H1 (cell line): ENCODE measurements at regions not wholly inside any gene's neighbourhood (a gene's known extent, or its start where the extent isn't known, plus 50 kb on each side); places are given as distances from the start of the nearest gene placed in this dataset.

Experiments
- CTCF ChIA-PET: fragments of 300-600 bp; sonication (Branson Sonifier 250); formaldehyde crosslinking; loops from one replicate; lab custom pipeline; 2021; ENCODE audit not compliant: partially characterized antibody; lab: Charles Lee
- POLR2A ChIA-PET: fragments of 300-600 bp; sonication (Branson Sonifier 250); formaldehyde crosslinking; loops from one replicate; lab custom pipeline; 2021; ENCODE audit warnings: inconsistent platforms; ENCODE audit not compliant: partially characterized antibody; lab: Charles Lee
- DNase-seq, 2 experiments: peaks; one replicate each; pipeline versions ENCODE4 v3.0.0 to v3.0.0-alpha.2; 2010 to 2022; ENCODE audit warnings: low spot score in 2 of 2, low read depth in 1 of 2, mixed read lengths in 1 of 2
- FAIRE-seq: peaks from 2 replicates; lab custom pipeline; 2011; peaks lifted over from hg19 to GRCh38; lab: Jason Lieb, UNC
- H2AFZ ChIP-seq: 2 replicates; pipeline ENCODE4 v1.8.1; 2012; ENCODE audit warnings: low read length, inconsistent platforms
- H2AK5ac ChIP-seq: 2 replicates; pipeline ENCODE4 v1.6.1; 2013; ENCODE audit warnings: low read depth, low read length
- H2BK120ac ChIP-seq: replicated peaks from 2 replicates; pipeline ENCODE3; 2013; ENCODE audit warnings: low read depth, low read length, inconsistent platforms
- H2BK12ac ChIP-seq: 2 replicates; pipeline ENCODE4 v1.6.1; 2013; ENCODE audit warnings: low read depth, low read length
- H2BK15ac ChIP-seq: 2 replicates; pipeline ENCODE4 v1.6.1; 2013; ENCODE audit warnings: low read length
- H2BK20ac ChIP-seq: 2 replicates; pipeline ENCODE4 v1.6.1; 2013; ENCODE audit warnings: low read length
- H2BK5ac ChIP-seq: 2 replicates; pipeline ENCODE4 v1.6.1; 2013; ENCODE audit warnings: low read depth, low read length
- H3K14ac ChIP-seq: 2 replicates; pipeline ENCODE4 v1.6.1; 2013; ENCODE audit warnings: inconsistent platforms; ENCODE audit not compliant: insufficient read length
- H3K18ac ChIP-seq: 2 replicates; pipeline ENCODE4 v1.6.1; 2013; ENCODE audit warnings: low read length; ENCODE audit errors: extremely low read depth
- H3K23ac ChIP-seq: 2 replicates; pipeline ENCODE4 v1.6.1; 2013; ENCODE audit warnings: inconsistent platforms; ENCODE audit not compliant: insufficient read length
- H3K23me2 ChIP-seq: 2 replicates; pipeline ENCODE4 v1.6.1; 2013; ENCODE audit warnings: low read depth, low read length
- H3K27ac ChIP-seq: 2 replicates; pipeline ENCODE4 v1.6.1; 2011; ENCODE audit warnings: low read depth, low read length, inconsistent platforms
- H3K27me3 ChIP-seq, 4 experiments: replicated peaks in 1 of 4; 1 replicate in 1 of 4; 2 replicates in 3 of 4; pipeline versions ENCODE4 v1.6.1 to v1.8.1; 2011 to 2013; ENCODE audit warnings: low read length in 3 of 4, mild to moderate bottlenecking in 3 of 4, inconsistent platforms in 2 of 4, mixed read lengths in 2 of 4, moderate library complexity in 1 of 4; ENCODE audit not compliant: control insufficient read depth in 3 of 4, insufficient read depth in 3 of 4; ENCODE audit errors: extremely low read depth in 1 of 4
- H3K36me3 ChIP-seq, 4 experiments: 2 replicates each; pipeline versions ENCODE4 v1.6.1 to v1.8.1; 2011 to 2013; ENCODE audit warnings: mild to moderate bottlenecking in 4 of 4, low read length in 3 of 4, moderate library complexity in 2 of 4, control low read depth in 1 of 4, inconsistent platforms in 1 of 4; ENCODE audit not compliant: insufficient read depth in 4 of 4, control insufficient read depth in 2 of 4
- H3K4ac ChIP-seq: replicated peaks from 2 replicates; pipeline ENCODE3; 2013; ENCODE audit warnings: low read length, low read depth, mixed read lengths, inconsistent platforms; ENCODE audit not compliant: insufficient read length
- H3K4me1 ChIP-seq, 4 experiments: replicated peaks in 1 of 4; 1 replicate in 1 of 4; 2 replicates in 3 of 4; pipeline versions ENCODE4 v1.6.1 to v1.8.1; 2011 to 2013; ENCODE audit warnings: low read length in 3 of 4, inconsistent platforms in 2 of 4, mixed read lengths in 1 of 4; ENCODE audit not compliant: insufficient read depth in 4 of 4, control insufficient read depth in 3 of 4
- H3K4me2 ChIP-seq, 2 experiments: 2 replicates each; pipeline versions ENCODE4 v1.6.1 to v1.8.1; 2011 to 2013; ENCODE audit warnings: low read depth in 2 of 2, low read length in 2 of 2, control low read depth in 1 of 2, inconsistent platforms in 1 of 2, mild to moderate bottlenecking in 1 of 2; ENCODE audit not compliant: insufficient read depth in 1 of 2
- H3K4me3 ChIP-seq, 4 experiments: fragments of 200-600, 300-600 bp in 1 of 4; sonication (generic), shearing (Covaris generic), sonication (Bioruptor Twin) in 1 of 4; 2 replicates each; pipeline versions ENCODE4 v1.5.1 to v1.8.1; 2011 to 2016; ENCODE audit warnings: low read length in 4 of 4, low read depth in 3 of 4, control low read depth in 2 of 4, inconsistent platforms in 2 of 4, mild to moderate bottlenecking in 2 of 4, mixed read lengths in 1 of 4, moderate library complexity in 1 of 4; ENCODE audit not compliant: insufficient read depth in 2 of 4; ENCODE audit errors: extremely low read depth in 1 of 4
- H3K56ac ChIP-seq: replicated peaks from 2 replicates; pipeline ENCODE3; 2013; ENCODE audit warnings: low read depth, mild to moderate bottlenecking, mixed read lengths, low read length, inconsistent platforms; ENCODE audit not compliant: insufficient read length
- H3K79me1 ChIP-seq: 2 replicates; pipeline ENCODE4 v1.6.1; 2013; ENCODE audit warnings: low read depth, low read length, control low read depth
- H3K79me2 ChIP-seq, 2 experiments: 2 replicates each; pipeline versions ENCODE4 v1.6.1 to v1.8.1; 2012 to 2013; ENCODE audit warnings: low read length in 2 of 2, mild to moderate bottlenecking in 2 of 2, inconsistent platforms in 1 of 2; ENCODE audit not compliant: insufficient read depth in 2 of 2, control insufficient read depth in 1 of 2
- H3K9ac ChIP-seq, 4 experiments: replicated peaks in 1 of 4; 1 replicate in 1 of 4; 2 replicates in 3 of 4; pipeline versions ENCODE4 v1.6.1 to v1.8.1; 2011 to 2013; ENCODE audit warnings: low read depth in 3 of 4, low read length in 3 of 4, control low read depth in 2 of 4, mild to moderate bottlenecking in 2 of 4, moderate library complexity in 2 of 4, inconsistent platforms in 1 of 4; ENCODE audit errors: extremely low read depth in 1 of 4
- H3K9me3 ChIP-seq, 2 experiments: 2 replicates each; pipeline versions ENCODE4 v1.6.1 to v1.8.1; 2012 to 2013; ENCODE audit warnings: mild to moderate bottlenecking in 2 of 2, moderate library complexity in 2 of 2, control low read depth in 1 of 2, inconsistent platforms in 1 of 2, low read depth in 1 of 2, low read length in 1 of 2, mixed read lengths in 1 of 2; ENCODE audit not compliant: insufficient read depth in 2 of 2
- H4K20me1 ChIP-seq, 2 experiments: replicated peaks in 1 of 2; 2 replicates each; pipeline versions ENCODE3 to v1.8.1; 2011 to 2013; ENCODE audit warnings: inconsistent platforms in 2 of 2, low read length in 2 of 2, mild to moderate bottlenecking in 1 of 2; ENCODE audit not compliant: insufficient read depth in 2 of 2, control insufficient read depth in 1 of 2
- H4K5ac ChIP-seq: 2 replicates; pipeline ENCODE4 v1.6.1; 2013; ENCODE audit warnings: low read length, low read depth, mixed read lengths, inconsistent platforms; ENCODE audit not compliant: insufficient read length
- H4K8ac ChIP-seq: 2 replicates; pipeline ENCODE4 v1.8.0; 2013; ENCODE audit warnings: mild to moderate bottlenecking, moderate library complexity, low read length, inconsistent platforms; ENCODE audit not compliant: insufficient read depth; ENCODE audit errors: extremely low read depth
- H4K91ac ChIP-seq: replicated peaks from 2 replicates; pipeline ENCODE3; 2013; ENCODE audit warnings: low read length, mixed read lengths, inconsistent platforms; ENCODE audit not compliant: insufficient read length
- ASH2L ChIP-seq: fragments of 200-600, 300-600 bp; sonication (generic); IDR thresholded peaks from one replicate; pipeline ENCODE4 v1.7.1; 2017; ENCODE audit warnings: low read length
- CHD2 ChIP-seq: IDR thresholded peaks from 2 replicates; pipeline ENCODE4 v1.6.1; 2012; ENCODE audit warnings: low read length, improper control_type of control experiment
- KDM1A ChIP-seq: fragments of 200-600, 300-600 bp; sonication (generic); IDR thresholded peaks from 2 replicates; pipeline ENCODE4 v1.7.1; 2016; ENCODE audit warnings: mild to moderate bottlenecking, low read length, borderline replicate concordance
- PHF8 ChIP-seq: fragments of 200-600 bp; sonication (generic); conservative IDR thresholded peaks from 2 replicates; pipeline ENCODE4 v1.7.1; 2012; ENCODE audit warnings: low read depth, mild to moderate bottlenecking, inconsistent platforms, low read length, moderate library complexity
- RNF2 ChIP-seq: fragments of 200-900, 300-1000 bp; sonication (generic); IDR thresholded peaks from 2 replicates; pipeline ENCODE4 v1.7.1; 2016; ENCODE audit warnings: borderline replicate concordance, low read depth, mild to moderate bottlenecking, antibody characterized with exemption, low read length; ENCODE audit not compliant: poor library complexity, severe bottlenecking; ENCODE audit errors: missing control alignments
- SP1 ChIP-seq: IDR thresholded peaks from 2 replicates; pipeline ENCODE4 v1.6.1; 2011; ENCODE audit warnings: low read depth, low read length
- WGBS, 2 experiments: shearing (Covaris generic) in 1 of 2; methylation state at CpG; one replicate each; pipeline versions ENCODE4 v1.1.6 to v1.1.7; 2013 to 2015; ENCODE audit warnings: low lambda C conversion rate in 2 of 2, mixed read lengths in 2 of 2, inconsistent platforms in 1 of 2, low coverage in 1 of 2, missing lambda C conversion rate in 1 of 2; ENCODE audit not compliant: insufficient replicate concordance in 2 of 2, insufficient coverage in 1 of 2, insufficient read length in 1 of 2; ENCODE audit errors: extremely low coverage in 1 of 2, missing lambda C conversion rate in 1 of 2; 5-methylcytosine and 5-hydroxymethylcytosine counted together
- TF ChIP-seq, protein P1 (sequence below): IDR thresholded peaks from 2 replicates; pipeline ENCODE4 v1.6.1; 2012; ENCODE audit warnings: inconsistent platforms
- TF ChIP-seq, protein P2 (sequence below): IDR thresholded peaks from 2 replicates; pipeline ENCODE4 v1.6.1; 2012; ENCODE audit warnings: inconsistent platforms

DNA sequence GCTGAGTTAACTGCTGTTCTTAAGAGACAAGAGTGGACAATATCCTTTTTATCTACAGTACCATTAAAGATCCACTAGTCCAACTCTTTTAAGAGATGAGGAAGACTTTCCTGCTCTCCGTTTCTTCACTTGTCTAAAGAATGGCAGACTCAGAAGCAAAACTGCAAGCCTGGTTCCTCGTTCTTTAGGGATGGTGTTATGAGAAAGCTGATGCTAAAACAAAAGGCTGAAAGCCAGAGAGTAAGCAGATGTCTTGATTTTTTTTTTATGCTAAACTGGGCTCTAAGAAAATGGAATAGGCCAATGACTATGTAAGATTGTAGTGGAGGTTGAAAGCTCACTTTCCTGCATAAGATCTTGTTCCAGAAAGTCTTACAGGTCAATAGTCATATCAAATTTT is 78.1 kb downstream of the CNGA2 start:
- H4K20me1 ChIP-seq: peaks cover 0 to 2% of the 10 kb centered on the region in 2 experiments
- H3K79me1 ChIP-seq: no peaks in the 10 kb centered on the region
- no peaks in the 10 kb centered on the region for H3K9me3 ChIP-seq
- no peak overlapping the region for H2BK20ac ChIP-seq
- CTCF ChIA-PET: interaction anchor here (0.9 to 1.4 kb wide), 2 partner anchors 12 to 32 kb away, joined by 3 to 4 read pairs; no protein-coding TSS in a partner anchor
- H4K8ac ChIP-seq: no peak overlapping the region
- no peak overlapping the region for H4K91ac ChIP-seq
- 100% methylated on average over 2 of the region's 2 CpGs; no CpG with 5 or more reads in 1 of the 2 experiments for WGBS, 2 experiments
- H2BK12ac ChIP-seq: no peak overlapping the region
- no peak overlapping the region for H4K5ac ChIP-seq
- no peaks in the 10 kb centered on the region for H3K79me2 ChIP-seq
- no peak overlapping the region for H2AFZ ChIP-seq
- no peak overlapping the region for H3K4me2 ChIP-seq
- H3K23ac ChIP-seq: no peak overlapping the region
- POLR2A ChIA-PET: no interaction called here
- H3K4me1 ChIP-seq: no peaks in the 10 kb centered on the region
- no peak overlapping the region for H2BK15ac ChIP-seq
- no peaks in the 10 kb centered on the region for H3K36me3 ChIP-seq
- H3K4me3 ChIP-seq: no peak overlapping the region
- H3K27me3 ChIP-seq: no peaks in the 10 kb centered on the region
- TF ChIP-seq, protein P1, sequence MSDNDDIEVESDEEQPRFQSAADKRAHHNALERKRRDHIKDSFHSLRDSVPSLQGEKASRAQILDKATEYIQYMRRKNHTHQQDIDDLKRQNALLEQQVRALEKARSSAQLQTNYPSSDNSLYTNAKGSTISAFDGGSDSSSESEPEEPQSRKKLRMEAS: no peak
- TF ChIP-seq SP1 (no peak), CHD2 (no peak), PHF8 (no peak), RNF2 (no peak), KDM1A (no peak), ASH2L (no peak)
- TF ChIP-seq, protein P2, sequence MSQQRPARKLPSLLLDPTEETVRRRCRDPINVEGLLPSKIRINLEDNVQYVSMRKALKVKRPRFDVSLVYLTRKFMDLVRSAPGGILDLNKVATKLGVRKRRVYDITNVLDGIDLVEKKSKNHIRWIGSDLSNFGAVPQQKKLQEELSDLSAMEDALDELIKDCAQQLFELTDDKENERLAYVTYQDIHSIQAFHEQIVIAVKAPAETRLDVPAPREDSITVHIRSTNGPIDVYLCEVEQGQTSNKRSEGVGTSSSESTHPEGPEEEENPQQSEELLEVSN: no peak
- H3K23me2 ChIP-seq: no peaks in the 10 kb centered on the region
- FAIRE-seq (no peak), DNase-seq (no peak)
- H2AK5ac ChIP-seq: no peak overlapping the region
- H3K56ac ChIP-seq: no peak overlapping the region
- no peak overlapping the region for H2BK5ac ChIP-seq
- H3K14ac ChIP-seq: no peak overlapping the region
- H2BK120ac ChIP-seq: no peak overlapping the region
- H3K4ac ChIP-seq: no peak overlapping the region
- H3K27ac ChIP-seq: no peak overlapping the region
- no peak overlapping the region for H3K18ac ChIP-seq
- H3K9ac ChIP-seq: no peak overlapping the region
